Neural cell (in vitro differentiated cells): ENCODE measurements at regions not wholly inside any gene's neighbourhood (a gene's known extent, or its start where the extent isn't known, plus 50 kb on each side); places are given as distances from the start of the nearest gene placed in this dataset.

Experiments used
- H2AFZ ChIP-seq: fragments of 200-600, 300-800 bp; sonication (generic), shearing (Covaris generic); 2 replicates; pipeline ENCODE4 v1.6.0; 2014; ENCODE audit warnings: low read depth, mild to moderate bottlenecking, antibody characterized with exemption, low read length, moderate library complexity
- H3F3A ChIP-seq: fragments of 200-600 bp; shearing (Covaris generic); 2 replicates; pipeline ENCODE4 v1.6.1; 2016; ENCODE audit warnings: mild to moderate bottlenecking, moderate library complexity, mixed read lengths, antibody characterized with exemption, low read length; ENCODE audit not compliant: insufficient read depth, poor library complexity, severe bottlenecking
- H3K27ac ChIP-seq: fragments of 200-600, 300-800 bp; sonication (generic), shearing (Covaris generic); 2 replicates; pipeline ENCODE4 v1.5.1; 2014; ENCODE audit warnings: mild to moderate bottlenecking, low read length, moderate library complexity
- H3K27me3 ChIP-seq: fragments of 300-800, 200-600 bp; sonication (generic), shearing (Covaris generic); 2 replicates; pipeline ENCODE4 v1.6.0; 2014; ENCODE audit warnings: mild to moderate bottlenecking, low read depth, low read length, moderate library complexity; ENCODE audit not compliant: insufficient read depth
- H3K36me3 ChIP-seq: fragments of 300-800, 200-600 bp; sonication (generic), shearing (Covaris generic); 2 replicates; pipeline ENCODE4 v1.5.1; 2014; ENCODE audit warnings: mild to moderate bottlenecking, antibody characterized with exemption, low read length, moderate library complexity; ENCODE audit not compliant: insufficient read depth
- H3K4me2 ChIP-seq: fragments of 300-800, 200-600 bp; sonication (generic), shearing (Covaris generic); 2 replicates; pipeline ENCODE4 v1.6.0; 2014; ENCODE audit warnings: mild to moderate bottlenecking, low read length
- H3K4me3 ChIP-seq: fragments of 300-800, 200-600 bp; sonication (generic), shearing (Covaris generic); 2 replicates; pipeline ENCODE4 v1.5.1; 2014; ENCODE audit warnings: mild to moderate bottlenecking, low read length, moderate library complexity
- H3K79me2 ChIP-seq: fragments of 200-600 bp; shearing (Covaris generic); replicated peaks from 2 replicates; pipeline ENCODE4 v1.6.0; 2014; ENCODE audit warnings: mild to moderate bottlenecking, low read length, moderate library complexity; ENCODE audit not compliant: insufficient read depth
- H3K9ac ChIP-seq: fragments of 300-800, 200-600 bp; sonication (generic), shearing (Covaris generic); 2 replicates; pipeline ENCODE4 v1.6.1; 2016; ENCODE audit warnings: mild to moderate bottlenecking, low read length, mixed read lengths
- H3K9me2 ChIP-seq: fragments of 200-600 bp; shearing (Covaris generic); 2 replicates; pipeline ENCODE4 v1.6.1; 2016; ENCODE audit warnings: mild to moderate bottlenecking, low read length, mixed read lengths; ENCODE audit not compliant: insufficient read depth
- H3K9me3 ChIP-seq: fragments of 200-600, 300-800 bp; sonication (generic), shearing (Covaris generic); 2 replicates; pipeline ENCODE4 v1.6.1; 2016; ENCODE audit warnings: mild to moderate bottlenecking, mixed run types, low read length, moderate library complexity, mixed read lengths
- H4K20me1 ChIP-seq: fragments of 200-600 bp; shearing (Covaris generic); 2 replicates; pipeline ENCODE4 v1.6.1; 2016; ENCODE audit warnings: mild to moderate bottlenecking, mixed run types; ENCODE audit not compliant: insufficient read depth
- CTCF ChIP-seq: fragments of 450-650 bp; IDR thresholded peaks from 2 replicates; pipeline ENCODE4 v1.5.1; 2014; ENCODE audit warnings: antibody characterized with exemption, mild to moderate bottlenecking, moderate library complexity; ENCODE audit not compliant: poor library complexity, severe bottlenecking
- EP300 ChIP-seq: fragments of 450-650 bp; conservative IDR thresholded peaks from 2 replicates; pipeline ENCODE4 v1.6.1; 2014; ENCODE audit warnings: antibody characterized with exemption, mild to moderate bottlenecking, moderate library complexity; ENCODE audit not compliant: poor library complexity, severe bottlenecking
- EZH2 ChIP-seq: fragments of 200-600, 300-800 bp; shearing (Covaris generic), sonication (generic); IDR thresholded peaks from 2 replicates; pipeline ENCODE4 v1.6.1; 2014; ENCODE audit warnings: antibody characterized with exemption, low read length, borderline replicate concordance, mild to moderate bottlenecking; ENCODE audit not compliant: insufficient read depth, poor library complexity, severe bottlenecking
- MXI1 ChIP-seq: fragments of 450-650 bp; conservative IDR thresholded peaks from 2 replicates; pipeline ENCODE4 v1.6.1; 2014; ENCODE audit warnings: antibody characterized with exemption, mild to moderate bottlenecking; ENCODE audit not compliant: poor library complexity, severe bottlenecking
- POLR2AphosphoS5 ChIP-seq: IDR thresholded peaks from 2 replicates; pipeline ENCODE4 v1.6.1; 2012
- RAD21 ChIP-seq: fragments of 450-650 bp; conservative IDR thresholded peaks from 2 replicates; pipeline ENCODE4 v1.6.1; 2014; ENCODE audit warnings: antibody characterized with exemption, mild to moderate bottlenecking, moderate library complexity
- REST ChIP-seq: IDR thresholded peaks from 2 replicates; pipeline ENCODE4 v1.6.1; 2012; ENCODE audit warnings: borderline replicate concordance
- SMC3 ChIP-seq: fragments of 450-650 bp; conservative IDR thresholded peaks from 2 replicates; pipeline ENCODE4 v1.6.1; 2014; ENCODE audit warnings: antibody characterized with exemption, mild to moderate bottlenecking, moderate library complexity; ENCODE audit not compliant: poor library complexity
- TAF1 ChIP-seq: IDR thresholded peaks from 2 replicates; pipeline ENCODE4 v1.6.1; 2012; ENCODE audit warnings: low read depth

DNA sequence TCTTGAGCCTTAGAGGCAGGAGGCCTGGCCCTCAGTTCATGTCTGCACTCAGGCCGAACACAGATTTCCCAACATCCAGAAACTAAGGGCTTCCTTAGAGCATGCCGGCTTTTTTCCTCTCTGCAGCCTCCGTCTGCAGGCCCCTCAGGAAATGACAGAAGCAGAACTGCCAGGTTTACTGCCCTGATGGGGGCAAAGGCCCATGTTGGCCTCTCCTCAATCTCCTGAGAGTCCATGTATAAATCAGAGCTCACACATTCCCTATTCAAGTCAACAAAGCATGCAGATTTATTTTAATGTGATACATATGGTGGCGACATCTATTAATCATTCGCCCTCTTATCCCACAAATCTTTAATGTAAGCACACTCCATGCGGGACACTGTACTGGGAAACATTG, 475.6 kb upstream of the HS6ST1 start:
- Histone ChIP-seq H2AFZ (no peak overlapping the region), H3F3A (no peaks in the 10 kb centered on the region), H3K79me2 (no peaks in the 10 kb centered on the region), H3K27ac (no peak overlapping the region), H3K27me3 (no peaks in the 10 kb centered on the region), H3K9me3 (no peaks in the 10 kb centered on the region), H3K9me2 (no peaks in the 10 kb centered on the region), H3K4me3 (no peak overlapping the region), H3K4me2 (no peak overlapping the region), H3K36me3 (no peaks in the 10 kb centered on the region), H3K9ac (no peak overlapping the region), H4K20me1 (no peaks in the 10 kb centered on the region)
- TF ChIP-seq MXI1 = no peak
- no peak for TF ChIP-seq TAF1
- no peak for TF ChIP-seq REST
- no peak for TF ChIP-seq CTCF
- TF ChIP-seq EP300 = no peak
- no peak for TF ChIP-seq EZH2
- TF ChIP-seq POLR2AphosphoS5 = no peak
- no peak for TF ChIP-seq RAD21
- TF ChIP-seq SMC3 = no peak

GRCh38 chr2:128796321-128796720, 477.7 kb upstream of the HS6ST1 start:
- no peaks in the 10 kb centered on the region for H3F3A ChIP-seq
- H2AFZ ChIP-seq = no peak overlapping the region
- TF ChIP-seq RAD21 = no peak
- TF ChIP-seq REST = no peak
- no peak for TF ChIP-seq SMC3
- no peak for TF ChIP-seq EP300
- no peak for TF ChIP-seq CTCF
- no peak for TF ChIP-seq EZH2
- no peak for TF ChIP-seq TAF1
- no peak for TF ChIP-seq MXI1
- no peak for TF ChIP-seq POLR2AphosphoS5

More at GRCh38 chr2:128796321-128796720, 477.7 kb upstream of the HS6ST1 start:
- Histone ChIP-seq H4K20me1 (no peaks in the 10 kb centered on the region), H3K27me3 (no peaks in the 10 kb centered on the region), H3K79me2 (no peaks in the 10 kb centered on the region), H3K36me3 (no peaks in the 10 kb centered on the region), H3K9me2 (no peaks in the 10 kb centered on the region), H3K4me3 (no peak overlapping the region), H3K9ac (no peak overlapping the region), H3K4me2 (no peak overlapping the region), H3K9me3 (no peaks in the 10 kb centered on the region), H3K27ac (no peak overlapping the region)
